ENCODE measurements at regions not wholly inside any gene's neighbourhood (a gene's known extent, or its start where the extent isn't known, plus 50 kb on each side); places are given as distances from the start of the nearest gene placed in this dataset.
A peak's percentile ranks its signal among the peaks of the same experiment; 100 is the strongest.

DNA sequence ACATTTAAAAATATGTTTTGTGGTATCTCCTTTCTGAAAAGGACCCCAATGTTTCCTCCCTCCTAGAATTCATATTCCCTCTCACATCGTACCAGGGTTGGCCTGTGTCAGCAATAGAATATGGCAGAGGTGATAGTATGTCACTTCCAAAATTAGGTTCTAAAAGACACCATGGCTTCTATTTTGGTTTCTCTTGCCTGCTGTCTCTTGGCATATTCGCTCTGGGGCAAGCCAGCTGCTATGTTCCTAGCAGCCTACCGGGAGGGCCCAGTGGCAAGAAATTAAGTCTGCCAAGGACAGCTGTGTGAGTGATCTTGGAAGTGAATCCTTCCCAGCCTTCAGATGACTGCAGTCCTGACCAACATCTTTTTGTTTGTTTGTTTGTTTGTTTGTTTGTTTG is 92.9 kb upstream of the PPM1J start:
- H3K4me1 Mint-ChIP-seq: peaks cover 21% of the 10 kb centered on the region
- H3K9me3 ChIP-seq (ENCODE audit: control insufficient read depth, low read length, poor library complexity, severe bottlenecking): no peaks in the 10 kb centered on the region

DNA sequence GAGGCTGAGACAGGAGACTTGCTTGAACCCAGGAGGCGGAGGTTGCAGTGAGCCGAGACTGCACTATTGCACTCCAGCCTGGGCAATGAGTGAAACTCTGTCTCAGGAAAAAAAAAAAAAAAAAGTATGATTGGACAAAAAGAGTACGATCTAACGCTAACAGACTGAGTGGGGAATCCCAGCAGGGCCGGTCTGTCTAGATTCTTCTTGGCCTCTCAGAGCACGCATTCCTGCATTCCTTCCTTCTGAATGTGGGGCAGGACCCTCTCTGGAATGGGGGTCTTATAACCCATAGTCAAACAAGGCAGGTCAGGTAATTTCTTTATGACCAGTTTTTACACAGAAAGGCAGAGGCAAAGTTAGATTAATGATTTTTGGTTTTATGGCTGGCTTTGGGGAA is 92.0 kb upstream of the PPM1J start:
- H3K4me3 Mint-ChIP-seq: no peak overlapping the region
- no peaks in the 10 kb centered on the region for H3K9me3 ChIP-seq (ENCODE audit: control insufficient read depth, low read length, poor library complexity, severe bottlenecking)
- H3K27ac Mint-ChIP-seq: no peak overlapping the region
- H3K36me3 Mint-ChIP-seq (ENCODE audit: low read depth): peaks cover 6% of the 10 kb centered on the region
- DNase-seq: no peak
- ATAC-seq: no peak
- H3K27me3 Mint-ChIP-seq: peaks cover 37% of the 10 kb centered on the region
- peaks cover 17% of the 10 kb centered on the region for H3K4me1 Mint-ChIP-seq

More for the DNA sequence above, 92.9 kb upstream of the PPM1J start:
- ATAC-seq (no peak), DNase-seq (no peak)
- no peak overlapping the region for H3K27ac Mint-ChIP-seq
- peaks cover 46% of the 10 kb centered on the region for H3K27me3 Mint-ChIP-seq
- H3K36me3 Mint-ChIP-seq (ENCODE audit: low read depth): peaks cover 6% of the 10 kb centered on the region
- H3K4me3 Mint-ChIP-seq: no peak overlapping the region

GRCh38 chr1:112806090-112806642 is 91.0 kb upstream of the PPM1J start:
- Mint-ChIP-seq H3K4me3 (no peak overlapping the region), H3K27me3 (peaks cover 27% of the 10 kb centered on the region), H3K4me1 (peaks cover 17% of the 10 kb centered on the region), H3K27ac (no peak overlapping the region), H3K36me3 (ENCODE audit: low read depth) (peaks cover 6% of the 10 kb centered on the region)
- no peaks in the 10 kb centered on the region for H3K9me3 ChIP-seq (ENCODE audit: control insufficient read depth, low read length, poor library complexity, severe bottlenecking)
- DNase-seq (no peak), ATAC-seq (no peak)

GRCh38 chr1:112805155-112805853 is 90.2 kb upstream of the PPM1J start:
- no peak overlapping the region for H3K4me3 Mint-ChIP-seq
- peaks cover 19% of the 10 kb centered on the region for H3K27me3 Mint-ChIP-seq
- H3K36me3 Mint-ChIP-seq (ENCODE audit: low read depth): peaks cover 6% of the 10 kb centered on the region
- no peak for DNase-seq
- no peak overlapping the region for H3K27ac Mint-ChIP-seq
- H3K4me1 Mint-ChIP-seq: peaks cover 13% of the 10 kb centered on the region
- no peak for ATAC-seq
- H3K9me3 ChIP-seq (ENCODE audit: control insufficient read depth, low read length, poor library complexity, severe bottlenecking): no peaks in the 10 kb centered on the region

DNA sequence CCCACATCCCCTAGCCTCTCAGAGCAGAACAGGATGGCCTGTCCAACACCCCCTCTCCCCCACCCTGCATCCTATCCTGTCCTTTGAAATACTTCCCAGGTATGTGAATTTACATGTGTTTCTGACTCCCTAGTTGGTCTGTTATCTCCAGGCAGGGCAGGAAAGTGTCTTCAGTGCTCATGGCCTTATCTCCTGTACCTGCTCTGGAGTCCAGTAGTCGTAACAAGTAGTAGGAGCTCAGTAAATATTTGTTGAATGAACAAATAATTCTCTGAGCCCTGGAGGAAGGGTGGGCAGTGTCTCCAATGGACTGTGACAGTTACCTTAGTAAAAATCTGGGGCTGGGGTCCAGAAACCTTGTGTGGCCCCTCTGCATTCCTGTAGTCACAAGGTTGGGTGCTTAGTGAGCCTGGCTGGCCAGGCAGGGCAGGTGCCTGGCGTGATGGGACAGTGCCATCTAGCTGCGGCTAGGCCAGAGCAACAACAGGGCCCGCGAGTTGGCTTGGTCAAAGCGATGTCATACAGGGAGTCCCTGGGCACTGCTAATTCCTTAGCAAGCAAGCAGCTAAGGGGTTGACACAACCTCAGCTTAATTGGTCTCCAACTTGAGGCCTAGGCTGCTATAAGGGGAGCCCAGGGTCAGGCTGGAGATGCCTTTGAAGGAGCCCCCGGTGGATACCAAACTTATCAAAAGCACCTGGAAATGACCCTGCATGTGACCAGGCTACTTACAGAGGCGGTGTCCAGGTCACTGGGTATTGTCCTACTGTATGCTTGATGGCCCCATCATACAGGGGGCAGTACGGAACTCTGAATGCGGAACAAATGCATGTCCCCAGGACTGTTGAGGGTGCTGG is 89.0 kb upstream of the PPM1J start:
- Mint-ChIP-seq H3K27ac (no peak overlapping the region), H3K27me3 (peaks cover 13% of the 10 kb centered on the region), H3K4me3 (no peak overlapping the region), H3K4me1 (peaks cover 5% of the 10 kb centered on the region), H3K36me3 (ENCODE audit: low read depth) (peaks cover 6% of the 10 kb centered on the region)
- DNase-seq (peak in 2 of 3 donors; percentile 13), ATAC-seq (peak; percentile 69)
- no peaks in the 10 kb centered on the region for H3K9me3 ChIP-seq (ENCODE audit: control insufficient read depth, low read length, poor library complexity, severe bottlenecking)

- Mint-ChIP-seq H3K4me3 (no peak overlapping the region), H3K4me1 (peaks cover 7% of the 10 kb centered on the region), H3K27ac (no peak overlapping the region), H3K36me3 (ENCODE audit: low read depth) (peaks cover 2% of the 10 kb centered on the region), H3K27me3 (peaks cover 3% of the 10 kb centered on the region)
- no peak for DNase-seq
- H3K9me3 ChIP-seq (ENCODE audit: control insufficient read depth, low read length, poor library complexity, severe bottlenecking): no peaks in the 10 kb centered on the region
- ATAC-seq: no peak
Observed at GRCh38 chr1:112800289-112800688, 85.2 kb upstream of the PPM1J start.

DNA sequence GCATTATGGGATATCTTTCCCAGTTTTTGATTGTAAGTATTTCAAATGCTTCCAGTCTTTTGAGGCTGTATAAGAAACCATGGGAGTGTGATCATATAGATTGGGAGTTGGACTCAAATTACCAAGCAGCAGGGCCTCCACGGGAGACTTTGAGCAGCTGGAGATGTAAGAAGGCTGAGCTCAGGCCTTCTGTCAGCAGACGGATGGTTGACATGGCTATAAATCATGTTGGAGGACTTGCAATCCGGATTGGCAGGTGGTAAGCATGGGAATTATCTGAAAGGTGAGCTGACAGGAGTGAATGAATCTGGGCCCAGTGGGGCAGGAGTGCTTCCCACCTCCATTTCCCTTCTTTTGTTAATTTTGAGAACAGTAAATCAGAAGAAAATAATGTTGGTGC is 83.2 kb upstream of the PPM1J start:
- Mint-ChIP-seq H3K36me3 (ENCODE audit: low read depth) (peaks cover 2% of the 10 kb centered on the region), H3K27me3 (no peaks in the 10 kb centered on the region), H3K4me1 (peaks cover 13% of the 10 kb centered on the region), H3K27ac (peak overlapping the region; percentile 8), H3K4me3 (no peak overlapping the region)
- DNase-seq: no peak
- no peaks in the 10 kb centered on the region for H3K9me3 ChIP-seq (ENCODE audit: control insufficient read depth, low read length, poor library complexity, severe bottlenecking)
- no peak for ATAC-seq

GRCh38 chr1:112797224-112797623 is 82.1 kb upstream of the PPM1J start:
- no peak for ATAC-seq
- no peaks in the 10 kb centered on the region for H3K36me3 Mint-ChIP-seq (ENCODE audit: low read depth)
- H3K9me3 ChIP-seq (ENCODE audit: control insufficient read depth, low read length, poor library complexity, severe bottlenecking): no peaks in the 10 kb centered on the region
- no peak overlapping the region for H3K4me3 Mint-ChIP-seq
- DNase-seq: no peak
- H3K27ac Mint-ChIP-seq: no peak overlapping the region
- H3K27me3 Mint-ChIP-seq: peaks cover 7% of the 10 kb centered on the region
- peaks cover 15% of the 10 kb centered on the region for H3K4me1 Mint-ChIP-seq

- no peak for ATAC-seq
- H3K9me3 ChIP-seq (ENCODE audit: control insufficient read depth, low read length, poor library complexity, severe bottlenecking): no peaks in the 10 kb centered on the region
- peaks cover 15% of the 10 kb centered on the region for H3K4me1 Mint-ChIP-seq
- no peak overlapping the region for H3K27ac Mint-ChIP-seq
- peaks cover 2% of the 10 kb centered on the region for H3K36me3 Mint-ChIP-seq (ENCODE audit: low read depth)
- no peak for DNase-seq
- peaks cover 24% of the 10 kb centered on the region for H3K27me3 Mint-ChIP-seq
- no peak overlapping the region for H3K4me3 Mint-ChIP-seq
Observed at GRCh38 chr1:112794654-112795239, 79.6 kb upstream of the PPM1J start.

DNA sequence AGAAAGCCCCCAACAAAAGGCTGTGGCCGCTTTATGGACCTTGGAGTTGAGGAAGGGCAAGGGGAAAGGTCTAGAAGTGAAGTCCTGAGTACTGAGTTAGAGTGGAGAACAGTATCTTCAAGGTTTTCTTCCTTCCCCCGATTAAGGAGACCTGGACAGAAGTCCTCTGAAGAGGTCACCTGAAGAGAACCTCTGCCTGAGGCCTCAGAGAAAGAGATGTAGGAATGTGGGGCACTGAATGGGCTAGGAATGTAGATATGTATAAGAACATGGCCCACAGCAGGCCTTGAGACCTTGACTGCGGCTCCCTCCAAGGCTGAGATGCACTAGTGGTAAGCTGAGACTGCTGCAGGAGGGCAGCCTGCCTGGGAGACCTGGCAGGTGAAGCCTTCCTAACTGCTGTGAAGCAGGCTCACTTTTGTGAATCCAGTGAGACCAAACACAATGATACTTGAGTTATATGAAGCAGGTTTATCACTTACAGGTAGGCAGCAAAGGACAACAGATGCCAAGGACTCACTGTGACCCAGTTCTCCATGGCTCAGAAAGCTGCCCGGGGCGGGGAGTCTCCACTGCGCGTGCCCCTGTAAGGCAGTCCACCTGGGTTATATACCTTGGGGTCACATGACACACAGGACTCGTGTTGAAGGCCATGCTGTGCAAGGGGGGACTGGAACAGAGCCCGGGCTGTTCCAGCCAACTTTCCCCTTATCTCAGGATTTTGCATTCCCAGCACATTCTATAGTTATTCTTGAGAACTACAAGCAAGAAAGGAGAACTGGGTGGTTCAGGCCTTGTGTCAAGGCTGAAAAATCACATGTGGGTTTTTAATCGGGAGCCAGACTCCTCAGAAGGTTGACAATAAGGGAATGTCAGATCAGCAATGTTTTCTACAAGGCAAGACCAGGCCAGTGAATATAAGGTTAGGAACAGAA is 78.8 kb upstream of the PPM1J start:
- ATAC-seq (no peak), DNase-seq (no peak)
- peaks cover 27% of the 10 kb centered on the region for H3K27me3 Mint-ChIP-seq
- no peak overlapping the region for H3K4me3 Mint-ChIP-seq
- H3K4me1 Mint-ChIP-seq: peaks cover 15% of the 10 kb centered on the region
- peaks cover 2% of the 10 kb centered on the region for H3K36me3 Mint-ChIP-seq (ENCODE audit: low read depth)
- H3K9me3 ChIP-seq (ENCODE audit: control insufficient read depth, low read length, poor library complexity, severe bottlenecking): no peaks in the 10 kb centered on the region
- H3K27ac Mint-ChIP-seq: no peak overlapping the region

- H3K27me3 Mint-ChIP-seq: peaks cover 32% of the 10 kb centered on the region
- ATAC-seq: no peak
- peaks cover 5% of the 10 kb centered on the region for H3K36me3 Mint-ChIP-seq (ENCODE audit: low read depth)
- H3K4me1 Mint-ChIP-seq: peaks cover 15% of the 10 kb centered on the region
- H3K4me3 Mint-ChIP-seq: no peak overlapping the region
- H3K27ac Mint-ChIP-seq: no peak overlapping the region
- no peaks in the 10 kb centered on the region for H3K9me3 ChIP-seq (ENCODE audit: control insufficient read depth, low read length, poor library complexity, severe bottlenecking)
- no peak for DNase-seq
Observed at GRCh38 chr1:112791723-112792104, 76.6 kb upstream of the PPM1J start.

DNA sequence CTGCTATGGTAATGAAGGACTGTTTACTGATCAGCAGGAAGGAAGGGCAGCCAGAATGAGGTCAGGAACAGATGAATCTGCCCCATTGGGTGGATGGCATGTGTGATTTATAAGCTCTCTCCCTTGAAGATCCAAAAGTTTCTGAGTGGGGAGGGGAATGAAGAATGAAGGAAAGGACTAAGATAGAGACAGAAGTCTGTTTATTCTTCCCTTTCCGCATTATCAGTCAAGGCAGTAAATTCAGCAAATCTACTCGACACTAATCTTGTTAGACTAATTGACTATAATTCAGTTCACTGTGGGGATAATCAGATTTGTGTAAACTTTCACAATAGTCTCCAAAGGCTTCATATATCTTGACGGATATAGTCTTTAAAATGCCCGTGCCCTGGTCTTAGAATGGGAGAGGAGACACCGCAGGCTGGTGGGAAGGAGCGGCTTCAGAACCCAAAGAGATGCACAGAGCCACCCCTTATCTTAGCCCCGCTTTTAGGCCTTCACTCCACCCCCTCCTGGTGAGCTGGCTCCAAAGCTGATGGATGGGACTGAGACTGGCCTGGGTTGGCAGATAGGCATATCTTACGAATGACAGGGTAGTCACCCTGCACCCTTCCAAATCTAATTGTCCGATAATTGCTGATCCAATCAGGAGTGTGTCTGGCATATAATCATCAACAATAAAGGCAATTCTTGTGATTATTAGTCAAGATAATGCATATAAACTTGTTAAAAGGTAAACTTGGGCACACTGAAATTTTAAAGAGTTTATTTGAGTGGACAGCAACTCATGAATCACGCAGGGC is 76.0 kb upstream of the PPM1J start:
- no peak for DNase-seq
- Mint-ChIP-seq H3K36me3 (ENCODE audit: low read depth) (peaks cover 5% of the 10 kb centered on the region), H3K27ac (no peak overlapping the region)

More for the DNA sequence above, 76.0 kb upstream of the PPM1J start:
- Mint-ChIP-seq H3K4me1 (peaks cover 13% of the 10 kb centered on the region), H3K27me3 (peaks cover 32% of the 10 kb centered on the region), H3K4me3 (no peak overlapping the region)
- H3K9me3 ChIP-seq (ENCODE audit: control insufficient read depth, low read length, poor library complexity, severe bottlenecking): no peaks in the 10 kb centered on the region
- ATAC-seq: no peak
